ENCODE measurements at regions not wholly inside any gene's neighbourhood (a gene's known extent, or its start where the extent isn't known, plus 50 kb on each side); places are given as distances from the start of the nearest gene placed in this dataset.

DNA sequence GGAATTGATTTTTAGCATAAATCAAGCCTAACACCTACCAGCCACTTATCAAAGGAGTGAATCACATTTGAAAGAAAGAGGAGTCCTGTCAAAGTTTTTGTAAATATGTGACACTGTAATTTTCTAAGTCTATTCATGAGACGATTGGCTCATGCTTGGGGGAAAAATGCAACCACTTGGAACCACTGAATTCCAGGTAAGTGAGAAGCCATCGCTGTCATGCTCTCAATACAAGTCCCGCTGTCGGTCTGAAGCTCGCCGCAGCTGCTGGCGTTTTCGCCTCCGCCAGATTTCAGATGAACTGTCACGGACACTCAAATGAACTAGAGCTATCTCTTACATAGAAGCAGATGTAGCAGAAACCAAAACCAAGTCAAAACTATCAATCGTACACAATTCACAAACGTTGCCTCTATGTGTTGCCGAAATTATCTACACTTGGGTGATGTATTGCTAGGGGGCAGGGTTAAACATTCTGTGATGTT is 279.8 kb upstream of the FZD8 start:
- H2BK15ac ChIP-seq (ENCODE audit: low read depth, low read length), result no peak overlapping the region
- no peaks in the 10 kb centered on the region for H3K9me3 ChIP-seq (ENCODE audit: control insufficient read depth, insufficient read depth, low read length)
- H3K14ac ChIP-seq (replicated peaks; ENCODE audit: low read depth, low read length), result no peak overlapping the region
- H3K4ac ChIP-seq (ENCODE audit: low read depth, low read length), result no peak overlapping the region
- no peak overlapping the region for H2BK5ac ChIP-seq (ENCODE audit: low read depth, low read length, poor library complexity, severe bottlenecking)
- H2BK120ac ChIP-seq (ENCODE audit: low read depth, low read length), result no peak overlapping the region
- POLR2A ChIA-PET (ENCODE audit: unreplicated experiment), result no interaction called here
- no peak overlapping the region for H3K56ac ChIP-seq (ENCODE audit: extremely low read depth, insufficient read depth, low read length)
- CTCF ChIA-PET, result no interaction called here
- no TSS peak for BruUV-seq (replicated peaks)
- H2AFZ ChIP-seq (replicated peaks; ENCODE audit: low read length, poor library complexity), result no peak overlapping the region
- H3K9me1 ChIP-seq (ENCODE audit: insufficient read depth, low read length), result no peaks in the 10 kb centered on the region; the same call in 1 of the 2 replicates
- no peaks in the 10 kb centered on the region for H3K36me3 ChIP-seq (ENCODE audit: control insufficient read depth, insufficient read depth, low read length)
- no peak overlapping the region for H3K4me2 ChIP-seq (ENCODE audit: low read depth, low read length)
- no peak overlapping the region for H3K4me3 ChIP-seq (ENCODE audit: insufficient read depth, low read depth, low read length)
- no peak overlapping the region for H2BK20ac ChIP-seq (ENCODE audit: low read depth, low read length)
- no peak overlapping the region for H4K91ac ChIP-seq (ENCODE audit: insufficient read depth, low read depth, low read length)
- in situ Hi-C loops (cut with MboI; ENCODE audit: low sequenced_read_pairs), result no loop called here
- H3K27me3 ChIP-seq (ENCODE audit: control insufficient read depth, insufficient read depth, low read length), result no peaks in the 10 kb centered on the region
- H3K23ac ChIP-seq (ENCODE audit: low read depth, low read length), result no peak overlapping the region
- no peaks in the 10 kb centered on the region for H3K79me1 ChIP-seq (ENCODE audit: low read depth in 1 of 2, low read length in 2 of 2)
- H3K4me1 ChIP-seq (ENCODE audit: control insufficient read depth, insufficient read depth, low read length), result peaks cover 2% of the 10 kb centered on the region
- TF ChIP-seq BHLHE40 (IDR thresholded peaks at IDR 0.05; ENCODE audit: low read depth, low read length), result no peak
- no peak for TF ChIP-seq POLR2A (IDR thresholded peaks at IDR 0.05; ENCODE audit: low read depth, low read length)
- no peak for TF ChIP-seq CHD1 (IDR thresholded peaks at IDR 0.05; ENCODE audit: low read depth, low read length)
- no peak for TF ChIP-seq MAZ (IDR thresholded peaks at IDR 0.05; ENCODE audit: borderline replicate concordance, low read depth, low read length)
- DNase-seq (no peak), ATAC-seq (ENCODE audit: low read depth) (no peak)
- H4K5ac ChIP-seq (ENCODE audit: low read depth, low read length), result no peak overlapping the region
- no peak overlapping the region for H2AK9ac ChIP-seq (replicated peaks; ENCODE audit: low read depth, low read length, poor library complexity)
- no peaks in the 10 kb centered on the region for H4K20me1 ChIP-seq (ENCODE audit: insufficient read depth, low read length)
- intact Hi-C loops (cut with micrococcal nuclease), result no loop called here
- no peak overlapping the region for H3K18ac ChIP-seq (ENCODE audit: low read depth, low read length)
- dilution Hi-C loops (cut with HindIII; ENCODE audit: low sequenced_read_pairs, unreplicated experiment), result no loop called here
- H3K27ac ChIP-seq (ENCODE audit: insufficient read depth, low read length), result no peak overlapping the region
- no peak overlapping the region for H3K9ac ChIP-seq (ENCODE audit: low read depth, low read length)
- no peak overlapping the region for H4K8ac ChIP-seq (ENCODE audit: low read depth in 2 of 2, low read length in 2 of 2)
- WGBS, 2 experiments (ENCODE audit: extremely low coverage in 2 of 2, insufficient read length in 1 of 2), result 100% methylated on average over 1 of the region's 13 CpGs; no CpG with 5 or more reads in 1 of the 2 experiments
- no peak overlapping the region for H2AK5ac ChIP-seq (ENCODE audit: low read depth, low read length)

All from IMR-90 (cell line).